Endodermal cell (in vitro differentiated cells): ENCODE measurements at regions not wholly inside any gene's neighbourhood (a gene's known extent, or its start where the extent isn't known, plus 50 kb on each side); places are given as distances from the start of the nearest gene placed in this dataset.

Experiments used
- DNase-seq: peaks from one replicate; pipeline ENCODE4 v3.0.0-alpha.2; 2017
- H3K27ac ChIP-seq: 2 replicates; pipeline ENCODE4 v1.5.1; 2013; ENCODE audit warnings: mild to moderate bottlenecking, low read depth, low read length, moderate library complexity
- H3K27me3 ChIP-seq: 2 replicates; pipeline ENCODE4 v1.6.1; 2013; ENCODE audit warnings: mild to moderate bottlenecking, low read length, moderate library complexity; ENCODE audit not compliant: insufficient read depth, control insufficient read depth, poor library complexity, severe bottlenecking
- H3K36me3 ChIP-seq: 2 replicates; pipeline ENCODE4 v1.7.0; 2013; ENCODE audit warnings: mild to moderate bottlenecking, low read length, moderate library complexity; ENCODE audit not compliant: control insufficient read depth, insufficient read depth
- H3K4me1 ChIP-seq: one replicate; pipeline ENCODE4 v1.7.0; 2013; ENCODE audit warnings: low read length; ENCODE audit not compliant: control insufficient read depth, insufficient read depth
- H3K4me3 ChIP-seq: 2 replicates; pipeline ENCODE4 v1.5.1; 2013; ENCODE audit warnings: mild to moderate bottlenecking, low read length, moderate library complexity
- H3K9ac ChIP-seq: 2 replicates; pipeline ENCODE4 v1.6.1; 2013; ENCODE audit warnings: mild to moderate bottlenecking, low read length, moderate library complexity; ENCODE audit not compliant: poor library complexity, severe bottlenecking; ENCODE audit errors: extremely low read depth
- H3K9me3 ChIP-seq: 2 replicates; pipeline ENCODE4 v1.6.1; 2013; ENCODE audit warnings: mild to moderate bottlenecking, low read length, moderate library complexity; ENCODE audit not compliant: control insufficient read depth
- H3K27ac Mint-ChIP-seq: 2 replicates; pipeline ENCODE4 v1.8.0; 2020; ENCODE audit warnings: mixed read lengths
- H3K27me3 Mint-ChIP-seq: 2 replicates; pipeline ENCODE4 v1.8.0; 2021; ENCODE audit warnings: mild to moderate bottlenecking, mixed read lengths; ENCODE audit not compliant: insufficient read depth
- H3K36me3 Mint-ChIP-seq: 2 replicates; pipeline ENCODE4 v1.8.0; 2020; ENCODE audit warnings: low read depth, mixed read lengths
- H3K4me1 Mint-ChIP-seq: 2 replicates; pipeline ENCODE4 v1.8.0; 2020; ENCODE audit warnings: mixed read lengths
- H3K4me3 Mint-ChIP-seq: 2 replicates; pipeline ENCODE4 v1.8.0; 2020; ENCODE audit warnings: mild to moderate bottlenecking, moderate library complexity, mixed read lengths
- H3K9me3 Mint-ChIP-seq: 2 replicates; pipeline ENCODE4 v1.8.0; 2020; ENCODE audit warnings: mild to moderate bottlenecking, mixed read lengths
- WGBS, 2 experiments: methylation state at CpG; one replicate each; pipeline versions ENCODE4 v1.1.5 to v1.1.7; 2013; ENCODE audit warnings: missing lambda C conversion rate in 2 of 2, mixed read lengths in 1 of 2; ENCODE audit not compliant: insufficient coverage in 1 of 2, insufficient read length in 1 of 2; 5-methylcytosine and 5-hydroxymethylcytosine counted together
- TF ChIP-seq, protein P1 (sequence below): fragments of 200-600 bp; sonication (generic); conservative IDR thresholded peaks from 2 replicates; pipeline ENCODE4 v1.5.0; 2021; ENCODE audit warnings: antibody characterized with exemption, mild to moderate bottlenecking

DNA sequence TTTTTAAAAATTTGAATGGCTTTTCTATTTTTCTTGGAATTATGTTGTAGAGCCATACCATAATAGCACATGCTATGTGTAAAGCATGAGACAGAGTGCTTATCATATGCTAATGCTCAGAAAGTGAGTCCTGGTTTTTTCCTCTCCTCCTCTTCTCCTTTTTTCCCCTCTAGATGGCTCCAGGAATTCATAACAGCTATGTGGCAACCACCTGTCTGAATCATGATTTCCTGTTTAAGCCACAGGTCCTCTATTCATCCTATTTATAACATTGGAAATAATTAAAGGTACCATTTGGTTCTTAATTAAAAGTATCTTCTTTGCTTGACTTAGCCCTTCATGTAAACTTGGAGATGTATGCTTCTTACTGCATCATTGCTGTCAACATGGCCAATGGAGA is 260.0 kb upstream of the MAP3K7 start:
- H3K36me3 ChIP-seq, result no peaks in the 10 kb centered on the region
- Mint-ChIP-seq H3K4me1 (no peaks in the 10 kb centered on the region), H3K36me3 (no peaks in the 10 kb centered on the region), H3K27ac (no peak overlapping the region), H3K9me3 (no peaks in the 10 kb centered on the region), H3K27me3 (no peaks in the 10 kb centered on the region), H3K4me3 (no peak overlapping the region)
- no peak overlapping the region for H3K27ac ChIP-seq
- DNase-seq, result no peak
- no peaks in the 10 kb centered on the region for H3K9me3 ChIP-seq
- no peaks in the 10 kb centered on the region for H3K4me1 ChIP-seq
- H3K27me3 ChIP-seq, result no peaks in the 10 kb centered on the region
- H3K4me3 ChIP-seq, result no peak overlapping the region
- TF ChIP-seq, protein P1, sequence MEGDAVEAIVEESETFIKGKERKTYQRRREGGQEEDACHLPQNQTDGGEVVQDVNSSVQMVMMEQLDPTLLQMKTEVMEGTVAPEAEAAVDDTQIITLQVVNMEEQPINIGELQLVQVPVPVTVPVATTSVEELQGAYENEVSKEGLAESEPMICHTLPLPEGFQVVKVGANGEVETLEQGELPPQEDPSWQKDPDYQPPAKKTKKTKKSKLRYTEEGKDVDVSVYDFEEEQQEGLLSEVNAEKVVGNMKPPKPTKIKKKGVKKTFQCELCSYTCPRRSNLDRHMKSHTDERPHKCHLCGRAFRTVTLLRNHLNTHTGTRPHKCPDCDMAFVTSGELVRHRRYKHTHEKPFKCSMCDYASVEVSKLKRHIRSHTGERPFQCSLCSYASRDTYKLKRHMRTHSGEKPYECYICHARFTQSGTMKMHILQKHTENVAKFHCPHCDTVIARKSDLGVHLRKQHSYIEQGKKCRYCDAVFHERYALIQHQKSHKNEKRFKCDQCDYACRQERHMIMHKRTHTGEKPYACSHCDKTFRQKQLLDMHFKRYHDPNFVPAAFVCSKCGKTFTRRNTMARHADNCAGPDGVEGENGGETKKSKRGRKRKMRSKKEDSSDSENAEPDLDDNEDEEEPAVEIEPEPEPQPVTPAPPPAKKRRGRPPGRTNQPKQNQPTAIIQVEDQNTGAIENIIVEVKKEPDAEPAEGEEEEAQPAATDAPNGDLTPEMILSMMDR, result no peak
- no peak overlapping the region for H3K9ac ChIP-seq

DNA sequence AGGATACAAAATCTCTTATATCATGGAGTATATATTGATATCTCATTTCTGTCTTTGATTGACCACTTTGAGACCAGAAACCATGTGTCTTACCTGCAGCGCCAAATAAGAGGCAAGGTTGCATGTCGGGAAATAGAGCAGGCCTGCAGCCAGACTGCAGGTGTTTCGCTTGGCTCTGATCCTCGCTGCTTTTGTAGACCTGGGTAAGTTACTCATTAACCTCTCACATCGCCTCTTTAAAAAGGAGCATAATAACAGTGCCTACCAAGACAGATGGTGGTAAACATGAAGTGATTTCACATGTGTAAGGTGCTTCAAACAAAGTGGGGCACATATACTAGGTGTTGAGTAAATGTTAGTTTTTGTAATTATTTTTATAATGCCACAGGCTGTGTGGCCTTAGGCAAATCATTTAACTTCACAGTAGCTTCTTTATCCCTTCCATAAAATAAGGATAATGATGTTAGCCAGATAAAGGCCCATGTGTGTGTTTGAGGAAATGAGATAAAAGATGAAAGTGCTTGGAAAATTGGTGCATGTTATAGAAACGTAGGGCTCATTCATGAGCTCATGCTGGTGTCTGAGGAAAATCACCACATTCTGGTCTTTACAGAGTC is 248.8 kb upstream of the MAP3K7 start:
- DNase-seq, result no peak
- no peaks in the 10 kb centered on the region for H3K4me1 ChIP-seq
- TF ChIP-seq, protein P1, result no peak
- whole genome bisulfite sequencing, 2 experiments, result 79 to 85% methylated on average over 5 to 6 of the region's 6 CpGs
- no peak overlapping the region for H3K4me3 ChIP-seq
- H3K9me3 ChIP-seq, result no peaks in the 10 kb centered on the region
- Mint-ChIP-seq H3K4me1 (peaks cover 3% of the 10 kb centered on the region), H3K27ac (no peak overlapping the region), H3K36me3 (peaks cover 18% of the 10 kb centered on the region), H3K9me3 (peaks cover 29% of the 10 kb centered on the region), H3K4me3 (no peak overlapping the region), H3K27me3 (no peaks in the 10 kb centered on the region)
- no peak overlapping the region for H3K27ac ChIP-seq
- H3K9ac ChIP-seq, result no peak overlapping the region
- no peaks in the 10 kb centered on the region for H3K27me3 ChIP-seq
- H3K36me3 ChIP-seq, result no peaks in the 10 kb centered on the region

DNA sequence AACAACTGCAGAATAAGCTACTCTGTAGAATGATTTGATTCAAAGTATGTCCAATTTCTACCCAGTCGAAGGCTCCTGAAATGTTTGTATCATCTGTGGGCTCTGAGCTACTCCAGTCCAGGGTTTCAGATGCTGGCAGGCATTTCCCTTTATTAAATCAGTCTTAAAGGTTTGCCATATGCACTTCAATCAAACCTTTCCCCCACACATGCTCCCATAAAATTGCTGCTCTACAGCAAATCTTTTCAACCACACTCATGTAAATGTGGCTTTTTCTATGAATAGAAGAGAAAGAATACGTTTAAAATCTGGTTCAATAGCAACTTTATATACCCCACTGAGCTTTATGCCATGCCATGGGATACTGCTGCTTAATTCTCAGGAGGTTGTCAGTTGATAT is 242.4 kb upstream of the MAP3K7 start:
- H3K9me3 Mint-ChIP-seq, result peaks cover 35% of the 10 kb centered on the region
- H3K4me1 Mint-ChIP-seq, result no peaks in the 10 kb centered on the region
- Histone ChIP-seq H3K27ac (no peak overlapping the region), H3K4me3 (no peak overlapping the region), H3K4me1 (no peaks in the 10 kb centered on the region), H3K27me3 (no peaks in the 10 kb centered on the region), H3K36me3 (no peaks in the 10 kb centered on the region), H3K9ac (no peak overlapping the region), H3K9me3 (no peaks in the 10 kb centered on the region)
- H3K4me3 Mint-ChIP-seq, result no peak overlapping the region
- H3K27ac Mint-ChIP-seq, result no peak overlapping the region
- DNase-seq, result no peak
- no peaks in the 10 kb centered on the region for H3K27me3 Mint-ChIP-seq
- 83% methylated on average over 2 of the region's 2 CpGs; no CpG with 5 or more reads in 1 of the 2 experiments for WGBS, 2 experiments
- peaks cover 23% of the 10 kb centered on the region for H3K36me3 Mint-ChIP-seq
- TF ChIP-seq, protein P1, result no peak
